ENCODE measurements at regions not wholly inside any gene's neighbourhood (a gene's known extent, or its start where the extent isn't known, plus 50 kb on each side); places are given as distances from the start of the nearest gene placed in this dataset.

DNA sequence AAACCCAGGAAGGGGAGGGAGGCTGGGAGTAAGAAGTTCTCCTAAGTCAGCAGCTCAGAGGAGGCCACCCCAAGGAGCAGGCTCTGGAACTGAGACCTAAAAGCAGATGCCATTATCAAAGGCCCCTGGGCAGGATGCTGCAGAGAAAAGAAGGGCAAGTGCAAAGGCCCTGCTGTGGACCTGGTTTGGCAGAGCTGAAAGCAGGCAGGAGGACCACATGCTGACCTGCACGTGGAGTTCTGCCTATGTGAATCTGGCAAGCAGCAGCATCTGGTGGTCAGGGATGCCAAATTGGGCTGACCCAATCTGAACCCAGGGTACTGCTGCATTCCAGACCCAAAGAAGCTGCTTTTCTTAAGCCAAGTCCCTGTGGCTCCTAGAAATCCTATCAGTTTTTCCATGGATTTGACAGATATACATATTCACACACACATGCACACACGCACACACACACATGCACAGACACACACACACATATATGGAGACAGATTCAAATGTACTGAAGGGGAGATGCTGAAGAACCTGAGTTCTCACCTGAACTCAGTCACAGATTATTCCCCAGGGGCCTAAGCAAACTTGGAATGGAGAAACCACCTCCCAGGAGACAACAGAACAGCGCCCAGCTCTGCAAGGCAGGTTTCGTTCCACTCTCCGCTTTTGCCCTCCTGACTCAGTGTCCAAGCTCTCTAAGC, 119.9 kb downstream of the FOXA2 start:
- H3K27me3 Mint-ChIP-seq, result peaks cover 7% of the 10 kb centered on the region
- no peak overlapping the region for H3K4me3 Mint-ChIP-seq
- H3K36me3 Mint-ChIP-seq (ENCODE audit: low read depth), result no peaks in the 10 kb centered on the region
- H3K27ac Mint-ChIP-seq, result no peak overlapping the region
- no peaks in the 10 kb centered on the region for H3K9me3 Mint-ChIP-seq
- no peaks in the 10 kb centered on the region for H3K4me1 Mint-ChIP-seq (ENCODE audit: low read depth)

DNA sequence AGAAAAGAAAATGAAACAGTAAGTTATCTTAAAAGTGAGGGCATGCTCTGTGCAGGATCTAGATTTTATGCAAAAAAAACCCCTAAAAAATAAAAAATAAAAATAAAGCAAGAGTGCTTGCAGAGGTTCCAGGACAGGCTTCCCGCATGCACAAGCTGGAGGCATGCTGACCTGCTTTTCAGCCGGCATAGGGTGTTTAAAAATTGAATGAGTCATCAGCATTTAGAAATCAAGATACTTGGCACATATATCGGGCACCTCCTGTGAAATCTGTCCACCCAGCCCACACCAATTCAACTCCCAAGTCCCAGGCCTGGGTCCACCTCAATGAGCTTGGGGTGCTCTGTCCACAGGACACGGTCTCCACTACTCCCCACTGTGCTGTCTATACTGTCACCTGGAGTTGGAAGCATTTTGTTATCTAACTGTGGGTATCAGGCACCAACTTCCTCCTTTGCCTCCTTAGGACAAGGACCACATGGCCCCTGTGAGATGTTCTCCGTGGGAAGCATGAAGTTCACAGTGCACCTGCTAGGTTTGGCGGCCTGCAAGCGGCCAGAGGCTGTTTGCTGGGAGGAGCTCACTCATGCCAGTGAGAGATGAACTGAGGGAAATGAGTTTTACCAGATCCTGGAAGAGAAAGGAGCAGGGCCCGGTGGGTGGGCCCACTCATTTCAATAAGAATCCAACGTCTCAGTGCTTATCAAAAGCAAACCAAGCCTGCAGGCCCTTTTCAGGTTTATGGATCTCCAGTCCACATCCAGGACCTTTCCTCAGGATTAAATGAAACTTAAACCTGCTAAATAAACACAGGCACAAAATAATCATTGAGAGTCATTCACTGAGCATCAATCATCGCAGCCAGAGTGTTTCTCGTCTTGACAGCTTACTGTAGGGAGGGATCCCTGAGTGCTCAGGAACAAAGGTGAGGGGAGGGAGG, 121.1 kb downstream of the FOXA2 start:
- H3K9me3 Mint-ChIP-seq, result no peaks in the 10 kb centered on the region
- no peak overlapping the region for H3K4me3 Mint-ChIP-seq
- peaks cover 7% of the 10 kb centered on the region for H3K27me3 Mint-ChIP-seq
- no peaks in the 10 kb centered on the region for H3K4me1 Mint-ChIP-seq (ENCODE audit: low read depth)
- H3K36me3 Mint-ChIP-seq (ENCODE audit: low read depth), result no peaks in the 10 kb centered on the region
- no peak overlapping the region for H3K27ac Mint-ChIP-seq

DNA sequence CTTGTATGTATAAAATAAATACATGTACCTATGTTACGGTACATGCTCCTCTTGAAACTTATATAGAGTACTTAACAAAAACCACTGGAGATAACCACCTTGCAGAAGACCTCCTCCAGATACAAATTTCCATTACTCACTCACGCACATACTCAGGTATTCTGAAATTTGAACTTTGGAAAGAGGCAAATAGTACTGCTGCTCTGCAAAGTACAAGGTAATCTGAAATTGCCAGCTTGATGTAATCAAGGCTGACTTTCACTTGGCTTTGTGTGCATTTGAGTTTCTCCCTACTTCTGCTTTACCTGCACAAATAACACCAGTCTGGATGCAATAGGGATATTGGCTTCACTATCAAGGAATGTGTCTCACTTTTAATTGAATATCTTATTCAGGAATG, 123.6 kb downstream of the FOXA2 start:
- Mint-ChIP-seq H3K4me1 (ENCODE audit: low read depth) (no peaks in the 10 kb centered on the region), H3K27ac (no peak overlapping the region), H3K36me3 (ENCODE audit: low read depth) (no peaks in the 10 kb centered on the region), H3K4me3 (no peak overlapping the region), H3K9me3 (no peaks in the 10 kb centered on the region), H3K27me3 (peaks cover 7% of the 10 kb centered on the region)

DNA sequence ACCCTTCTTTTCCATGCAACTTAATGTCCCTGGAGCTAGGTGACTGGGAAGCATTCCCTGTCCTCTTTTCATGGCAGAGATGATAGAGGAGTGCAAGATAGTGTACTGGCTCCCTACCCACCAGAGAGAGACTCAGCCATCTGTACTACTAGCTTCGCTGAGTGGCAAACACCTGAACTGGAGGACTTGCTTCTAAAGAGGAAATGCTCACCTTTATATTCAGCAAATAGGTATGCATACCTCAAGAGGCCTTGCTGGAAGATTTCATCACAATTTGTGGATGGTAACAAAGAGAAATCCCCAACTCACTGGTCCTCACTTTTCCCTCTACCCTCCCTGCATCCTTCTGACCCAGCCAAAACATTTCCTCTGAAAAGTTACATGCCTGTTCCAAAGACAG, 124.1 kb downstream of the FOXA2 start:
- Mint-ChIP-seq H3K36me3 (ENCODE audit: low read depth) (no peaks in the 10 kb centered on the region), H3K27me3 (peaks cover 7% of the 10 kb centered on the region), H3K4me1 (ENCODE audit: low read depth) (no peaks in the 10 kb centered on the region), H3K27ac (no peak overlapping the region), H3K9me3 (no peaks in the 10 kb centered on the region), H3K4me3 (no peak overlapping the region)

DNA sequence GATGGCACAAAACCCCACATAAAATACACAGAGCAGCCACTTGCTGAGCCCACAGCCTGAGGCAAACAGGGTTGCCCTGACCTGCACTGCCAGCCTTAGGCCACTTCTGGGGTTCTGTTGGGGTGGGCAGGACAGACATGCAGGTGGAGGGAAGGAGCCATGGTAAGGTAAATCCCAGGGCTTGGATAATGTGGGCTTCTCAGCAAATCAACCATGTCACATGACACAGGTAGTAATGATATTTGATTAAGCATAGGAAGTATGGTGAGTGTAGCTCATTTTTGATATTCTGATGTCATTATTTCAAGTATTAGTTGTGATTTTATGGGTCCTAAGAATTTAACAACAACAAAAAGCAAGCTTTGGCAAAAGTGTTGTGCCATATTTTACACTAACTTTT, 124.6 kb downstream of the FOXA2 start:
- H3K4me1 Mint-ChIP-seq (ENCODE audit: low read depth), result no peaks in the 10 kb centered on the region
- no peaks in the 10 kb centered on the region for H3K36me3 Mint-ChIP-seq (ENCODE audit: low read depth)
- no peaks in the 10 kb centered on the region for H3K9me3 Mint-ChIP-seq
- no peak overlapping the region for H3K27ac Mint-ChIP-seq
- peaks cover 7% of the 10 kb centered on the region for H3K27me3 Mint-ChIP-seq
- H3K4me3 Mint-ChIP-seq, result no peak overlapping the region

DNA sequence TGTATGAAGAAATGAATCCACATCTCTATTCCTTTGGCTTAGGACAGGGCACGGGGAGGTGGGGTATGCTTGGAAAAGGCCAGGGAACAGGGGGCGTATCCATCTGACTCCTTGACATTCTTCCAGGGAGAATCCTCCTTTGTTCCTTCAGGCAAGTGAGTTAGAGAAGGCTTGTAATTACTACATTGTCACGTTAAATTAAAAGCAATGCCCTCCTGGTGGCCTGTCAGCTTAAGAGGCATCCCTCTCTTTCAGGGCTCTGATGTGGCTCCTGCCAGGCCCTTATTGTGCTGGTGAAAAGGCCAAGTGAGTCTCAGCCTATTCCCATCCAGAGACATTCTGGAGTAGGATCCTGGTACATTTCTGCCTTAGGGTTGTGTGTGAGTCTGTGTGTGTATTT, 128.3 kb downstream of the FOXA2 start:
- Mint-ChIP-seq H3K4me1 (ENCODE audit: low read depth) (no peaks in the 10 kb centered on the region), H3K36me3 (ENCODE audit: low read depth) (no peaks in the 10 kb centered on the region), H3K27me3 (no peaks in the 10 kb centered on the region), H3K27ac (no peak overlapping the region), H3K9me3 (no peaks in the 10 kb centered on the region), H3K4me3 (no peak overlapping the region)

DNA sequence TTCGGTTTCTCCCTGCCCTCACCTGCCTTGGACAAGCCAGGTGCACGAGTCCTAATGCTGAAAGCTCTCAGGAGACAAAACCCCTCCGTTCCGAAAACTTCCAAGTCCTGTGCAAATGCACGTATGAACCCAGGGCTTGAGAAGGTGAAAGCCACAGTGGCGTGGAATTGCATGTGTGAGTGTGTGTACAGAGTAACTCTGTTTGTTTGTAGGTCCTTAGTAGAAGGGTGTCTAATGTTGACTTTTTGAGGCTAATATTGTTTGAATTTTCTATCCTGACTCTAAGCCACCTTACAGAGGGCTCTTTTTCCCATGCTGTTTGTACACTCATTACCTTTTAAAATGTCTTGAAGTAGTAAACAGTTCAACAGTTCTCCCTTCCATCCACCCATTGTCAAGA, 129.1 kb downstream of the FOXA2 start:
- Mint-ChIP-seq H3K9me3 (no peaks in the 10 kb centered on the region), H3K4me1 (ENCODE audit: low read depth) (no peaks in the 10 kb centered on the region), H3K4me3 (no peak overlapping the region), H3K27me3 (no peaks in the 10 kb centered on the region), H3K27ac (no peak overlapping the region), H3K36me3 (ENCODE audit: low read depth) (no peaks in the 10 kb centered on the region)

DNA sequence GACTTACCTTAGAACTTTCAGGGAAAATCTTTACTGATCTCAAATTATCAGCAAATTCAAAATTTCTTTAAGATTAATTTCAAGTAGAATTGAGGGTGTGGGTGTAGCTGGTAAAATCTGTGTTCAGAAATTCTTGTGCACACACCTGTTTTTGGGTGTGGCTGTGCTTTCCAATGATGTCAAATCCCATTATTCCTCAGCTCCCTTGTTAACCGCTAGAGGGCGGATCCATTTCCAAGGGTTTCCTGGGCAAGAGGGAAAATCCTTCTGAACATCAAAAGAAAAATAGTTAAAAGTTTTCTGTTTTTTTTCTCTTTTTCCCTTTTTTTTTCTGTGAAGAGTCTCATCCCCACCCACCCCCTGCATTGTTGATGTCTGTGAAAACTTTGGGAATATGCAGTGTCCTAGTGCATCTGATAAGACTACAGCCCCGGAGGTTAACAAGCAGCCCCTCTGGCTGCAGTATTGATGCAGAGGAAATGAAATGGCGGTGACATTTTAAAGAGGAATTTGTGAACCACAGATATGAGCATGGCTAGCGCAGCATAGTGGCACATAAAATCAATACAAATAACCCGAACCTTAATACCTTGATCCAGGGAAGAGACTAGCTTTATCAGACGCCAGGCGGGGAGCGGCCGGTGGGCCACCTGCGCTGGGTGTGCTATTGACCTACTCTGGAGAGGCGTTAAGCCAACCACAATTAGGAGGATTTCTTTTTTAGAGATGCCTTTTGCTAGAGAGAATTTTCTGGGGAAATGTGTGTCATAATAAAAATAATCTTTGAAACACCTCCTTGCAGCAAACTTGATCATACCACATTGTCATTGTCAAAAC, 130.9 kb downstream of the FOXA2 start:
- Mint-ChIP-seq H3K9me3 (no peaks in the 10 kb centered on the region), H3K27me3 (no peaks in the 10 kb centered on the region), H3K4me3 (no peak overlapping the region), H3K27ac (no peak overlapping the region), H3K4me1 (ENCODE audit: low read depth) (no peaks in the 10 kb centered on the region), H3K36me3 (ENCODE audit: low read depth) (no peaks in the 10 kb centered on the region)

DNA sequence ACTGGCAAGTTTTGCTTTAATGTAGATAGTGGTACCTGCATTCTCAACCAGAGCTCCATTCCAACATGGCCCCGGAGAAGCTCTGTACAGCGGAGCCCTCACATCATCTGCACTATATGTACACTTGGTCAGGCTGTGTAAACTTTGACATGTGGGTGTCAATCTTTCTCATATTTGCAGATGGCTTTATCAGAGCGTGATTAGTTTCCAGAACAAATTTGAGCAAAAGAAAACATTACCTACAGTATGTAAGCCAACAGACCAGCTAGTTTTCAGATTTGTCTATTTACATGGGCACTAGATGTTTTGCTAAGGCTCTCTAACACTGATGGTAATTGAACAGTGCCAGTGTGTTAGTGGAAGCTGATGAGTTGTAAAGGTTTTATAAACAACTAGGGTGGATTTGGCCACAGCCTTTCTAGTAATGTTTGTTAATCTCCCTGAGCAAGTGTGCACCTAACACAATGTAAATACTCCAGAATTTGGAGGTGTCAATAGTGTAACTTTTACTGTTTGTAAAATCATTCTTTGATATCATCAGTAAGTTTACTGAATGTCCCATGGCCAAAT, 131.8 kb downstream of the FOXA2 start:
- Mint-ChIP-seq H3K9me3 (no peaks in the 10 kb centered on the region), H3K4me3 (no peak overlapping the region), H3K27me3 (no peaks in the 10 kb centered on the region), H3K4me1 (ENCODE audit: low read depth) (no peaks in the 10 kb centered on the region), H3K36me3 (ENCODE audit: low read depth) (no peaks in the 10 kb centered on the region), H3K27ac (no peak overlapping the region)

DNA sequence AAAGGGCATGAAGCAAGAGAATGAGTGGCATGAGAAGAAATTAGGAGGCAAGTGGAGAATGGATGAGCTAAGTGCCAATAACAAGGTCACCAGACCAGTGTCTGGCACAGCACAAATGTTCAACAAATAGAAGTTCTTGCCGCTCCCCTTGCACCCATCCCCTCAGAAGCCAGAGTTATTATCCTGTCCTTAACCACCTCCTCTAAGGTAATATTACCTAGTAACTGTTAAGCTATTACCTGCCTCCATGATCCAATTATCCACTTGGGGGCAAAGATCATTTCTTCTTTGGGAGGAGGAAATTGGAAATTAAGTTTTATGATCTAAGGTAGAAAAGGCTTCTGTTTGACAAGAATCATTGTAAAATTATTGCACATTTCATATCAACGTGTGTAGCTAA, 133.8 kb downstream of the FOXA2 start:
- no peaks in the 10 kb centered on the region for H3K4me1 Mint-ChIP-seq (ENCODE audit: low read depth)
- H3K27me3 Mint-ChIP-seq, result no peaks in the 10 kb centered on the region
- H3K4me3 Mint-ChIP-seq, result no peak overlapping the region
- H3K36me3 Mint-ChIP-seq (ENCODE audit: low read depth), result no peaks in the 10 kb centered on the region
- no peaks in the 10 kb centered on the region for H3K9me3 Mint-ChIP-seq
- H3K27ac Mint-ChIP-seq, result no peak overlapping the region

DNA sequence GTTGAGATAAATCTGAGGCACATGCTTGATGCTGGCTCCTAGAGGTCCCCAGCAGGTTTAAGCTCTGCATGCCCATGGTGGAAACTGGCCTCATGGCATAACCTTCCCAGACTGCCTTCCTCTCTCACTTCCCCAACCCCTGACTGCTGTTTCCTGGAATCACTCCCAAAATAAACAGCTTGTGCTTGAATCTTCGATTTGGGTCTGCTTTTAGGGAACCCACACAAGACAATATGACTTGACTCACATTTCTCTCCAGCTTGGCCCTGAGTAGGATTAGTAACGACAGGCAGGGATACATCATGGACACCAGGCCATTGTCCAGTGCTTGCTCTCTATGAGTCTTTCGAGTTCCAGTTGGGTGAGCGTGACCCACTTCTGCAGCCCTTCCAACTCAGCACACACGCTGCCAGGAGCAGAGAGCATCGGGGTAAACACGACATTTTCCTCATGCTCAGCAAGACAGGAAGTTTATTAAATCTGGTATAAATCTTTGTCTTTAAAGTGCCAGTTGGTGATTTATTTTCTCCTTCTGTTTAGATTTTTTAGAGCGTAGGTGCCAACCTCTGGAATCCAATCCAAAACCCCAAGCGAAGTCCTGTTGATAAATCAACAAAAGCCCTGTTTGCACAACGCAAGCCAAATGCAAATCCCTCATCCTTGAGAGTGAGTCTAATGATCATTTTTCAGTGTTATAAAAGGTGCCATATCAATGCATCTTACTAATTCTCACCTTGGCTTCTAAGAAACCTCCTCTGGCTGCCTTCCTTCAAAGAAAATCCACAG, 135.0 kb downstream of the FOXA2 start:
- H3K27me3 Mint-ChIP-seq, result no peaks in the 10 kb centered on the region
- H3K27ac Mint-ChIP-seq, result no peak overlapping the region
- H3K4me1 Mint-ChIP-seq (ENCODE audit: low read depth), result no peaks in the 10 kb centered on the region
- H3K4me3 Mint-ChIP-seq, result no peak overlapping the region
- no peaks in the 10 kb centered on the region for H3K36me3 Mint-ChIP-seq (ENCODE audit: low read depth)
- H3K9me3 Mint-ChIP-seq, result no peaks in the 10 kb centered on the region

DNA sequence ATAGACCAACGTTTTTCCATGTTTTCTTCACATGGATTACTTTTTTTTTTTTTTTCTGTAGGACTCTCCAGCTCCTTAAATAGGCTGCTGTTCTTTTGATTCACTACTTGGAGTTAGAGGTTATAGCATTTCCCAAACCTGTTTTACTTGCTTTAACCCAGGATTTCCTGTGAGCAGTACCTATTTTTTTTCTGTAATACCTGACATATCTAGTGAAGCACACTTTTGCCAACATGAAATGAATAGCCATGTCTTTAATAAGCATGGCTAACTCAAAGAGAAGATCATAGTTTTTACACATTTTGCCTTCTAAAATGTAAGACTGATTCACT, 137.0 kb downstream of the FOXA2 start:
- Mint-ChIP-seq H3K27me3 (no peaks in the 10 kb centered on the region), H3K4me3 (no peak overlapping the region), H3K27ac (no peak overlapping the region), H3K4me1 (ENCODE audit: low read depth) (no peaks in the 10 kb centered on the region), H3K9me3 (no peaks in the 10 kb centered on the region), H3K36me3 (ENCODE audit: low read depth) (no peaks in the 10 kb centered on the region)

DNA sequence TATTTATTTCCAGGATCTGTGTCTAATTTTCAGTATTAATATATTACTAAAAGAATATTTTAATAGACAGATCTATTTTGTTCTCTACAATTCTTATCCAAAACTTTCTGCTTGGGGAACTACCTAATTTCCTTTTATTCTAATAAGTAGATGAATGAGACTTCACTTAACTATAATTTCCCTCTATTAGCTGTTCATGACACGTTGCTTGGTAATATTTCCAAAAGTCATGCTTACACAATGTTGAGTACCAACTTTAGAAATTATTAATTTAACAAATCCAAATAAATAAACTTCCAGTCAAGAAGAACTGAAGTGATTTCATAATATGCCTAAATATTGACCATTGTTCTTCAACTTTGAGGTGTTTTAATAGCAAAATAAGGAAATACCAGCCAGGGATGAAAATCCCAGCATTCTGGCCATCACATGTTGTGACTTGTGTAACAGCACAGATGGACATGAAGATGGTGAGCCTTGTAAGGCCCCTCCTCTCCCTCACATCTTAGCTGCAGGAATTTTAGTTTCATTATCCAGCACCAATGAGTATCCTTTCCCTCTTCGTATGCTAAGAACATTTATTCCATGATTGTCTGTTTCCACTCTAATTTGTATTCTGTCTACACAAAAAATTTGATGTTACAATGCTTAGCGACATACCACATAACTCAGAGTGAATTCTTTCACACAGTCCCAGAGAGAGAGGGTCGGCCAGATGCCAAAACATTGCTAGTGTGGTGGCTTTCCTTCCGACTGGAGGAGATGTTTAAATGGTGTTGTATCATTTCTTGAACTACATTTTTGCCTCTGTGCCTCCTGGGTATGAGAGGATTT, 137.5 kb downstream of the FOXA2 start:
- Mint-ChIP-seq H3K4me3 (no peak overlapping the region), H3K4me1 (ENCODE audit: low read depth) (no peaks in the 10 kb centered on the region), H3K27ac (no peak overlapping the region), H3K27me3 (no peaks in the 10 kb centered on the region), H3K9me3 (no peaks in the 10 kb centered on the region), H3K36me3 (ENCODE audit: low read depth) (no peaks in the 10 kb centered on the region)

DNA sequence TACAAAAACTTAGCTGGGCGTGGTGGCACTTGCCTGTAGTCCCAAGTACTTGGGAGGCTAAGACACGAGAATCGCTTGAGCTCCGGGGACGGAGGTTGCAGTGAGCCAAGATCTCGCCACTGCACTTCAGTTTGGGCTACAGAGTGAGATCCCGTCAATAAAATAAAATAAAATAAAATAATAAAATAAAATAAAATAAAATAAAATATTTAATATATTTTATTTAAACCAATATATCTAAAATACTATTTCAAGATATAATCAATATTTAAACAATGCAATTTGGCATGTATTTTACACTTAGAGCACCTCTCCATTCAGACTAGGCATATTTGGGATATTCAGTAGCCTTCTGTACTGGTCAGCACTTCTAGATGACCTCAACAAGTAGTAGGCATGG, 142.1 kb downstream of the FOXA2 start:
- no peaks in the 10 kb centered on the region for H3K9me3 Mint-ChIP-seq
- H3K36me3 Mint-ChIP-seq (ENCODE audit: low read depth), result no peaks in the 10 kb centered on the region

More for the DNA sequence above, 142.1 kb downstream of the FOXA2 start:
- Mint-ChIP-seq H3K4me3 (no peak overlapping the region), H3K27ac (no peak overlapping the region), H3K4me1 (ENCODE audit: low read depth) (no peaks in the 10 kb centered on the region), H3K27me3 (peaks cover 4% of the 10 kb centered on the region)

Data from stimulated activated naive CD8-positive, alpha-beta T cell treated with anti-CD3 and anti-CD28 coated beads, Interleukin-15, Interleukin-2, amounts not matched to agents 100 ng/mL and 50 ng/mL, for 24 hours (primary cell).